Colonic mucosa (tissue), 4 donors: ENCODE measurements at regions not wholly inside any gene's neighbourhood (a gene's known extent, or its start where the extent isn't known, plus 50 kb on each side); places are given as distances from the start of the nearest gene placed in this dataset.

Source experiments
- DNase-seq: peaks from one replicate; pipeline ENCODE4 v3.0.0-alpha.2; 2020
- H3K27ac ChIP-seq: fragments of 200-600 bp; one replicate; pipeline ENCODE4 v1.8.0; 2021
- H3K27me3 ChIP-seq: fragments of 200-600 bp; one replicate; pipeline ENCODE4 v1.8.0; 2021
- H3K36me3 ChIP-seq: fragments of 200-600 bp; one replicate; pipeline ENCODE4 v1.8.0; 2021
- H3K4me1 ChIP-seq: fragments of 200-600 bp; one replicate; pipeline ENCODE4 v1.8.0; 2021; ENCODE audit warnings: mild to moderate bottlenecking
- H3K4me3 ChIP-seq: fragments of 200-600 bp; one replicate; pipeline ENCODE4 v1.8.0; 2021
- H3K9ac ChIP-seq, 2 donors: one replicate each; pipeline ENCODE4 v1.7.0; 2013; ENCODE audit warnings: control low read depth in 2 of 2, low read depth in 2 of 2, low read length in 2 of 2
- H3K9me3 ChIP-seq: fragments of 200-600 bp; one replicate; pipeline ENCODE4 v1.8.0; 2021
- CTCF ChIP-seq: fragments of 200-600 bp; IDR thresholded peaks from one replicate; pipeline ENCODE4 v1.8.0; 2022; ENCODE audit warnings: antibody characterized with exemption, mild to moderate bottlenecking
- intact Hi-C: fragments of 100-400 bp; cut with DNase I; formaldehyde crosslinking; loops from one replicate; pipeline ENCODE4 v1.14.1; 2022
- donor health status: healthy.
- donor health status: DM: no; HTN: no; CAD: no.
- donor health status: DM: no; HTN: no; CAD: no.

GRCh38 chr4:29596228-29596627, 1123.9 kb upstream of the PCDH7 start:
- H3K9ac ChIP-seq: no peak overlapping the region
- no peak for DNase-seq
- no peaks in the 10 kb centered on the region for H3K36me3 ChIP-seq
- H3K4me1 ChIP-seq: no peaks in the 10 kb centered on the region
- no peak overlapping the region for H3K27ac ChIP-seq
- no peak for TF ChIP-seq CTCF
- H3K27me3 ChIP-seq: no peaks in the 10 kb centered on the region
- intact Hi-C loops: no loop called here
- no peaks in the 10 kb centered on the region for H3K9me3 ChIP-seq
- no peak overlapping the region for H3K4me3 ChIP-seq

GRCh38 chr4:29619168-29619567, 1101.0 kb upstream of the PCDH7 start:
- DNase-seq: no peak
- H3K4me3 ChIP-seq: no peak overlapping the region
- H3K4me1 ChIP-seq: no peaks in the 10 kb centered on the region
- intact Hi-C loops: no loop called here
- H3K9ac ChIP-seq: no peak overlapping the region
- H3K27me3 ChIP-seq: no peaks in the 10 kb centered on the region
- H3K27ac ChIP-seq: no peak overlapping the region
- no peak for TF ChIP-seq CTCF
- no peaks in the 10 kb centered on the region for H3K9me3 ChIP-seq
- no peaks in the 10 kb centered on the region for H3K36me3 ChIP-seq

GRCh38 chr4:29632199-29632598, 1088.0 kb upstream of the PCDH7 start:
- Histone ChIP-seq H3K36me3 (no peaks in the 10 kb centered on the region), H3K4me3 (no peak overlapping the region), H3K4me1 (no peaks in the 10 kb centered on the region), H3K9me3 (no peaks in the 10 kb centered on the region), H3K9ac (no peak overlapping the region), H3K27ac (no peak overlapping the region), H3K27me3 (no peaks in the 10 kb centered on the region)
- TF ChIP-seq CTCF: no peak
- intact Hi-C loops: no loop called here
- DNase-seq: no peak

DNA sequence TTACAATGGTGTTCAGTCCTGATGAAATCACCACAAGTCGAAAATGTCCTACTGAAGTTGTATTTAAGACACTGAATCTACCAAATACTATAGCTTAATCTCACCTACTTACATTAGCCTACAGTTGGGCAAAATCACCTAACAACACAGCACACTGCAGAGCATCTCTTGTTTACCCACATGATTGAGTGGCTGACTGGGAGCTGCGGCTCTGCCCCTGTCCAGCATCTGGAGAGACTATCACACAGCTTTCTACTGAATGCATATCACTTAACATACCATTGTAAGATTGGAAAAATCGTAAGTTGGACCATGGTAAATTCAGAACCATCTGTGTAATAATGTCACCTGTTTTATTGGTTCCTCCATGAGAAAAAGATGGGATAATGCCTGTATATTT, 1083.2 kb upstream of the PCDH7 start:
- DNase-seq: no peak
- H3K4me3 ChIP-seq: no peak overlapping the region
- no peaks in the 10 kb centered on the region for H3K4me1 ChIP-seq
- no peak overlapping the region for H3K27ac ChIP-seq
- H3K36me3 ChIP-seq: no peaks in the 10 kb centered on the region
- H3K9ac ChIP-seq: no peak overlapping the region
- intact Hi-C loops: no loop called here
- no peaks in the 10 kb centered on the region for H3K9me3 ChIP-seq
- H3K27me3 ChIP-seq: no peaks in the 10 kb centered on the region
- TF ChIP-seq CTCF: no peak

GRCh38 chr4:29653221-29653620, 1066.9 kb upstream of the PCDH7 start:
- no peak overlapping the region for H3K27ac ChIP-seq
- H3K4me3 ChIP-seq: no peak overlapping the region
- no peaks in the 10 kb centered on the region for H3K36me3 ChIP-seq
- H3K27me3 ChIP-seq: no peaks in the 10 kb centered on the region
- no peak for DNase-seq
- H3K4me1 ChIP-seq: no peaks in the 10 kb centered on the region
- intact Hi-C loops: no loop called here
- H3K9me3 ChIP-seq: no peaks in the 10 kb centered on the region
- H3K9ac ChIP-seq: no peak overlapping the region
- TF ChIP-seq CTCF: no peak

GRCh38 chr4:29680644-29681043, 1039.5 kb upstream of the PCDH7 start:
- Histone ChIP-seq H3K36me3 (no peaks in the 10 kb centered on the region), H3K9ac (no peak overlapping the region), H3K4me1 (no peaks in the 10 kb centered on the region), H3K27me3 (no peaks in the 10 kb centered on the region), H3K27ac (no peak overlapping the region), H3K9me3 (no peaks in the 10 kb centered on the region), H3K4me3 (no peak overlapping the region)
- DNase-seq: no peak
- intact Hi-C loops: no loop called here
- TF ChIP-seq CTCF: no peak
